ENCODE measurements at regions not wholly inside any gene's neighbourhood (a gene's known extent, or its start where the extent isn't known, plus 50 kb on each side); places are given as distances from the start of the nearest gene placed in this dataset.

GRCh38 chr5:61906820-61907219 is 399.2 kb upstream of the KIF2A start:
- no peak for DNase-seq (ENCODE audit: low read depth)

GRCh38 chr5:61907995-61908394 is 398.0 kb upstream of the KIF2A start:
- DNase-seq (ENCODE audit: low read depth) = no peak

- DNase-seq (ENCODE audit: low read depth) = no peak
These were observed 395.2 kb upstream of the KIF2A start for GRCh38 chr5:61910771-61911170.

- no peak for DNase-seq (ENCODE audit: low read depth)
These were observed 393.4 kb upstream of the KIF2A start for GRCh38 chr5:61912559-61912958.

- no peak for DNase-seq (ENCODE audit: low read depth)
These were observed 390.4 kb upstream of the KIF2A start for GRCh38 chr5:61915646-61916045.

- DNase-seq (ENCODE audit: low read depth) = no peak
These were observed 389.1 kb upstream of the KIF2A start for GRCh38 chr5:61916621-61917620.

- DNase-seq (ENCODE audit: low read depth) = no peak
These were observed 387.4 kb upstream of the KIF2A start for GRCh38 chr5:61918611-61919010.

- DNase-seq (ENCODE audit: low read depth) = no peak
These were observed 386.1 kb upstream of the KIF2A start for GRCh38 chr5:61919920-61920319.

GRCh38 chr5:61924251-61924650 is 381.8 kb upstream of the KIF2A start:
- no peak for DNase-seq (ENCODE audit: low read depth)

GRCh38 chr5:61926911-61927310 is 379.1 kb upstream of the KIF2A start:
- no peak for DNase-seq (ENCODE audit: low read depth)

- no peak for DNase-seq (ENCODE audit: low read depth)
These were observed 374.8 kb upstream of the KIF2A start for GRCh38 chr5:61931236-61931635.

GRCh38 chr5:61933787-61934626 is 372.0 kb upstream of the KIF2A start:
- no peak for DNase-seq (ENCODE audit: low read depth)

GRCh38 chr5:61941637-61942036 is 364.4 kb upstream of the KIF2A start:
- DNase-seq (ENCODE audit: low read depth) = no peak

GRCh38 chr5:61942462-61943049 is 363.4 kb upstream of the KIF2A start:
- no peak for DNase-seq (ENCODE audit: low read depth)

GRCh38 chr5:61943713-61944112 is 362.3 kb upstream of the KIF2A start:
- no peak for DNase-seq (ENCODE audit: low read depth)

GRCh38 chr5:61948151-61948550 is 357.9 kb upstream of the KIF2A start:
- DNase-seq (ENCODE audit: low read depth) = no peak

GRCh38 chr5:61949054-61949678 is 356.8 kb upstream of the KIF2A start:
- no peak for DNase-seq (ENCODE audit: low read depth)

- no peak for DNase-seq (ENCODE audit: low read depth)
These were observed 356.1 kb upstream of the KIF2A start for GRCh38 chr5:61949679-61950435.

GRCh38 chr5:61951295-61951694 is 354.7 kb upstream of the KIF2A start:
- DNase-seq (ENCODE audit: low read depth) = no peak

GRCh38 chr5:61953913-61954312 is 352.1 kb upstream of the KIF2A start:
- DNase-seq (ENCODE audit: low read depth) = no peak

- no peak for DNase-seq (ENCODE audit: low read depth)
These were observed 341.8 kb upstream of the KIF2A start for GRCh38 chr5:61964201-61964600.

Measured in stimulated activated CD8-positive, alpha-beta memory T cell treated with anti-CD3 and anti-CD28 coated beads, Interleukin-12 subunit alpha, Interleukin-12 subunit beta, amount 100 ng/mL, for 4 hours (primary cell).